ENCODE measurements at regions not wholly inside any gene's neighbourhood (a gene's known extent, or its start where the extent isn't known, plus 50 kb on each side); places are given as distances from the start of the nearest gene placed in this dataset.
"Not testable (repeated sequence)": the region's sequence is repeated elsewhere in the genome, so short reads cannot be mapped to it uniquely, and the experiment has no call there.

GRCh38 chr1:25171013-25171412 lies 61.3 kb downstream of the SYF2 start:
- H3K9me3 Mint-ChIP-seq (ENCODE audit: insufficient read depth); H3K27ac Mint-ChIP-seq; H3K4me2 ChIP-seq (replicated peaks; ENCODE audit: low read depth, low read length, poor library complexity, severe bottlenecking); H3K9me3 ChIP-seq (ENCODE audit: control extremely low read depth in 1 of 3, control insufficient read depth in 2 of 3, insufficient read depth in 1 of 3, low read length in 2 of 3); H3K27me3 ChIP-seq (replicated peaks in 1 of 4; ENCODE audit: control extremely low read depth in 1 of 4, control insufficient read depth in 3 of 4, insufficient read depth in 4 of 4, low read length in 3 of 4); intact Hi-C loops (cut with micrococcal nuclease); DNase-seq; H3K9ac ChIP-seq (ENCODE audit: low read length); H2AFZ ChIP-seq (ENCODE audit: insufficient read depth, low read depth, low read length, poor library complexity, severe bottlenecking); H3K4me1 ChIP-seq (ENCODE audit: control insufficient read depth in 2 of 2, insufficient read depth in 2 of 2, low read length in 2 of 2); H4K20me1 ChIP-seq (ENCODE audit: control insufficient read depth, insufficient read depth, low read length, poor library complexity, severe bottlenecking); H3K27me3 Mint-ChIP-seq; H3K4me3 ChIP-seq (ENCODE audit: control extremely low read depth in 1 of 5, extremely low read depth in 1 of 5, insufficient read depth in 1 of 5, low read depth in 2 of 5, low read length in 4 of 5); ATAC-seq (ENCODE audit: low read depth); H3K4me3 Mint-ChIP-seq; H3K79me2 ChIP-seq (ENCODE audit: control insufficient read depth, insufficient read depth, low read length); H3K36me3 ChIP-seq (replicated peaks in 1 of 2; ENCODE audit: control extremely low read depth in 1 of 2, control insufficient read depth in 1 of 2, extremely low read depth in 1 of 2, insufficient read depth in 2 of 2, low read length in 1 of 2); H3K4me1 Mint-ChIP-seq; POLR2A ChIA-PET; H3K27ac ChIP-seq (ENCODE audit: low read length in 2 of 2): not testable (repeated sequence)
- CTCF ChIA-PET = interaction anchor here (0.6 kb wide), 2 partner anchors 23 to 39 kb away, joined by 3 read pairs; no protein-coding TSS in a partner anchor
- WGBS (ENCODE audit: insufficient coverage) = 88% methylated on average over 1 of the region's 4 CpGs

DNA sequence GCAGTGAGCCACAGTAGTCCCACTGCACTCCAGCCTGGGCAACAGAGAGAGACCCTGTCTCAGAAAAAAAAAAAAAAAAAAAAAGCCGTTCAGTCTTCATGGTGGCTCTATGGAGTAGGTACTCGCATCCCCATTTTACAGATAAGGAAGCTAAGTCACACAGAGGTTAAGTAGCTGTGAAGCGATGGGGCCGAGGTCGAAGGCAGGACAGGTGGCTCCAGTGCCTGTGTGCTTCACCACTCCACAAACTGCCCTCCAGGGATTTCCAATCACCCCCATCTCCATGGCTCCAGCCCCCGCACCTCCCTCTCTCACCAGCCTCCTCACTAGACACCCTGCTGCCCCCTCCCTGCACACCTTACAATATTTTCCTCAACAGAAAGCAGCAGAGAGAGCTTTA lies 61.9 kb downstream of the SYF2 start:
- DNase-seq (no peak), ATAC-seq (ENCODE audit: low read depth) (no peak)
- no peak overlapping the region for H3K4me2 ChIP-seq (replicated peaks; ENCODE audit: low read depth, low read length, poor library complexity, severe bottlenecking)
- Mint-ChIP-seq H3K4me3 (no peak overlapping the region), H3K4me1 (no peaks in the 10 kb centered on the region), H3K9me3 (ENCODE audit: insufficient read depth) (no peaks in the 10 kb centered on the region), H3K27ac (no peak overlapping the region), H3K27me3 (peaks cover 9% of the 10 kb centered on the region)
- CTCF ChIA-PET = interaction anchor here (0.6 kb wide), 2 partner anchors 22 to 40 kb away, joined by 3 read pairs; no protein-coding TSS in a partner anchor
- POLR2A ChIA-PET = no interaction called here
- WGBS (ENCODE audit: insufficient coverage) = 93% methylated on average over 2 of the region's 6 CpGs
- H2AFZ ChIP-seq (ENCODE audit: insufficient read depth, low read depth, low read length, poor library complexity, severe bottlenecking) = no peak overlapping the region
- no peaks in the 10 kb centered on the region for H3K79me2 ChIP-seq (ENCODE audit: control insufficient read depth, insufficient read depth, low read length)
- peaks cover 0 to 8% (median 0%) of the 10 kb centered on the region in 4 experiments for H3K27me3 ChIP-seq (replicated peaks in 1 of 4; ENCODE audit: control extremely low read depth in 1 of 4, control insufficient read depth in 3 of 4, insufficient read depth in 4 of 4, low read length in 3 of 4)
- no peak overlapping the region for H3K27ac ChIP-seq (ENCODE audit: low read length in 2 of 2)
- intact Hi-C loops (cut with micrococcal nuclease) = no loop called here
- no peaks in the 10 kb centered on the region for H3K9me3 ChIP-seq (ENCODE audit: control extremely low read depth in 1 of 3, control insufficient read depth in 2 of 3, insufficient read depth in 1 of 3, low read length in 2 of 3)
- TF ChIP-seq EZH2 (IDR thresholded peaks at IDR 0.05; ENCODE audit: borderline replicate concordance, insufficient read depth, low read depth, low read length, poor library complexity, severe bottlenecking) = no peak
- TF ChIP-seq, protein P1, sequence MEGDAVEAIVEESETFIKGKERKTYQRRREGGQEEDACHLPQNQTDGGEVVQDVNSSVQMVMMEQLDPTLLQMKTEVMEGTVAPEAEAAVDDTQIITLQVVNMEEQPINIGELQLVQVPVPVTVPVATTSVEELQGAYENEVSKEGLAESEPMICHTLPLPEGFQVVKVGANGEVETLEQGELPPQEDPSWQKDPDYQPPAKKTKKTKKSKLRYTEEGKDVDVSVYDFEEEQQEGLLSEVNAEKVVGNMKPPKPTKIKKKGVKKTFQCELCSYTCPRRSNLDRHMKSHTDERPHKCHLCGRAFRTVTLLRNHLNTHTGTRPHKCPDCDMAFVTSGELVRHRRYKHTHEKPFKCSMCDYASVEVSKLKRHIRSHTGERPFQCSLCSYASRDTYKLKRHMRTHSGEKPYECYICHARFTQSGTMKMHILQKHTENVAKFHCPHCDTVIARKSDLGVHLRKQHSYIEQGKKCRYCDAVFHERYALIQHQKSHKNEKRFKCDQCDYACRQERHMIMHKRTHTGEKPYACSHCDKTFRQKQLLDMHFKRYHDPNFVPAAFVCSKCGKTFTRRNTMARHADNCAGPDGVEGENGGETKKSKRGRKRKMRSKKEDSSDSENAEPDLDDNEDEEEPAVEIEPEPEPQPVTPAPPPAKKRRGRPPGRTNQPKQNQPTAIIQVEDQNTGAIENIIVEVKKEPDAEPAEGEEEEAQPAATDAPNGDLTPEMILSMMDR (IDR thresholded peaks at IDR 0.05) = no peak
- H4K20me1 ChIP-seq (ENCODE audit: control insufficient read depth, insufficient read depth, low read length, poor library complexity, severe bottlenecking) = no peaks in the 10 kb centered on the region
- H3K4me1 ChIP-seq (ENCODE audit: control insufficient read depth in 2 of 2, insufficient read depth in 2 of 2, low read length in 2 of 2) = no peaks in the 10 kb centered on the region
- no peak overlapping the region for H3K9ac ChIP-seq (ENCODE audit: low read length)
- no peaks in the 10 kb centered on the region for H3K36me3 ChIP-seq (replicated peaks in 1 of 2; ENCODE audit: control extremely low read depth in 1 of 2, control insufficient read depth in 1 of 2, extremely low read depth in 1 of 2, insufficient read depth in 2 of 2, low read length in 1 of 2)
- no peak overlapping the region for H3K4me3 ChIP-seq (ENCODE audit: control extremely low read depth in 1 of 5, extremely low read depth in 1 of 5, insufficient read depth in 1 of 5, low read depth in 2 of 5, low read length in 4 of 5)
